Astrocyte of the cerebellum (primary cell): ENCODE measurements at regions not wholly inside any gene's neighbourhood (a gene's known extent, or its start where the extent isn't known, plus 50 kb on each side); places are given as distances from the start of the nearest gene placed in this dataset.

ENCODE experiments used
- DNase-seq: peaks from one replicate; pipeline ENCODE4 v3.0.0-alpha.2; 2011; ENCODE audit warnings: low read depth
- H3K4me3 ChIP-seq: 2 replicates; pipeline ENCODE4 v1.5.1; 2011; ENCODE audit warnings: mild to moderate bottlenecking, low read depth, low read length, moderate library complexity
- in situ Hi-C: cut with HindIII; loops from 2 replicates; pipeline ENCODE4 v1.10.0; 2017; ENCODE audit warnings: low sequenced_read_pairs
- TF ChIP-seq, protein P1 (sequence below): IDR thresholded peaks from 2 replicates; pipeline ENCODE4 v1.5.1; 2012; ENCODE audit warnings: low read length, low read depth, moderate library complexity, mild to moderate bottlenecking; ENCODE audit errors: missing control alignments

DNA sequence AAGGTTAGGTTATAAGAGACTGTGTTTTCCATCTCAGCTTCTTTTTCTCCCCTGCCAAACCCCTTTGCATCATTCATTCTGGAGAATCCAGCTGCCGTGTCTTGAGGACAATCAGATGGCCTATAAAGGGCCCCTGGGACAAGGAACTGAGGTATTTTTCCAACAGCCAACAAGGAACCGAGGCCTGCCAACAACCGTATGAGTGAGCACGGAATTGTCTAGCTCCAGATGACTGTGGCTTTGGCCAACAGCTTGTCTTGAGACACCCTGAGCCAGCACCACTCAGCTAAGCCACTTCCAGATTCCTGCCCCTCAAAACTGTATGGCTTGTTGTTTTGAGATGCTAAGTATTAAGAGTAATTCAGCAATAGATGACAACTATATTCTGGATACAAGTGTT is 433.7 kb upstream of the HSF2 start:
- H3K4me3 ChIP-seq = no peak overlapping the region
- no peak for DNase-seq
- in situ Hi-C loops = no loop called here
- TF ChIP-seq, protein P1, sequence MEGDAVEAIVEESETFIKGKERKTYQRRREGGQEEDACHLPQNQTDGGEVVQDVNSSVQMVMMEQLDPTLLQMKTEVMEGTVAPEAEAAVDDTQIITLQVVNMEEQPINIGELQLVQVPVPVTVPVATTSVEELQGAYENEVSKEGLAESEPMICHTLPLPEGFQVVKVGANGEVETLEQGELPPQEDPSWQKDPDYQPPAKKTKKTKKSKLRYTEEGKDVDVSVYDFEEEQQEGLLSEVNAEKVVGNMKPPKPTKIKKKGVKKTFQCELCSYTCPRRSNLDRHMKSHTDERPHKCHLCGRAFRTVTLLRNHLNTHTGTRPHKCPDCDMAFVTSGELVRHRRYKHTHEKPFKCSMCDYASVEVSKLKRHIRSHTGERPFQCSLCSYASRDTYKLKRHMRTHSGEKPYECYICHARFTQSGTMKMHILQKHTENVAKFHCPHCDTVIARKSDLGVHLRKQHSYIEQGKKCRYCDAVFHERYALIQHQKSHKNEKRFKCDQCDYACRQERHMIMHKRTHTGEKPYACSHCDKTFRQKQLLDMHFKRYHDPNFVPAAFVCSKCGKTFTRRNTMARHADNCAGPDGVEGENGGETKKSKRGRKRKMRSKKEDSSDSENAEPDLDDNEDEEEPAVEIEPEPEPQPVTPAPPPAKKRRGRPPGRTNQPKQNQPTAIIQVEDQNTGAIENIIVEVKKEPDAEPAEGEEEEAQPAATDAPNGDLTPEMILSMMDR = no peak

DNA sequence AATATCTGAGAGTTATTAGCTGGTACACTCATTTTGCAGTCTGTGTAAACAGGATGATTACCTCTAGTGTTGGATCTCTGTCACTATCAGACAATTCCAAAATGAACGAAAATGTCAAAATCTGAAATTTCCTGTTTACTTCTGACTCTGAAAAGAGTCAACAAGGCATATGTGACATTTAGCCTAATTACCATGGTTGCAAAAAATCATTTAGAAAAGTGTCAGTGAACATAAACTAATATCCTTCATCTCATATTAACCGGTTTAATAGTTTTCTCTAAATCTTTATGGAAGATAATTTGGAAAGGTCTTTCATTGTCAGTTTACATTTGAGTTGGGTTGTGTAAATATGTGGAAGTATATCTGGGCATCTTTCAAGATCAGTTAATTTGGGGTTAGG is 431.8 kb upstream of the HSF2 start:
- in situ Hi-C loops = no loop called here
- no peak for DNase-seq
- no peak overlapping the region for H3K4me3 ChIP-seq
- TF ChIP-seq, protein P1 = no peak

DNA sequence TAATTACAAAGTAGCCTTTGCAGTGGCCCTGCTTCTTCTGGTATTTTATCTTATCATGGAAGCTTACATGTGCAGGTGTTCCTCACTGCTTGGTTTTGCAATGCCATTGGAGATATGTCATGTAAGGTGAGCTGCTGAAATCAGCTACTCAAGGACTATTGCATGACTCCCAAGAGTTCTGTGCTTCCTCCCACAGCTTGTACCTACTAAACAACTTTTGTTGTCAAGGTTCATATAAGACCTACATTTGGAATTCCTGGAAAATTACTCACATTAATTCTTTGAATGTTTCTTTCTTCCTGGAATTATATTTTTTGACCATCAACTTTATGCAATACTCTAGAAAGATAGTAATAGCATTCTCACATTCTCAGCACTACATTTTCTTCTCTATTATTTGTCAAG is 427.5 kb upstream of the HSF2 start:
- TF ChIP-seq, protein P1 = no peak
- no peak for DNase-seq
- no peak overlapping the region for H3K4me3 ChIP-seq
- in situ Hi-C loops = no loop called here

DNA sequence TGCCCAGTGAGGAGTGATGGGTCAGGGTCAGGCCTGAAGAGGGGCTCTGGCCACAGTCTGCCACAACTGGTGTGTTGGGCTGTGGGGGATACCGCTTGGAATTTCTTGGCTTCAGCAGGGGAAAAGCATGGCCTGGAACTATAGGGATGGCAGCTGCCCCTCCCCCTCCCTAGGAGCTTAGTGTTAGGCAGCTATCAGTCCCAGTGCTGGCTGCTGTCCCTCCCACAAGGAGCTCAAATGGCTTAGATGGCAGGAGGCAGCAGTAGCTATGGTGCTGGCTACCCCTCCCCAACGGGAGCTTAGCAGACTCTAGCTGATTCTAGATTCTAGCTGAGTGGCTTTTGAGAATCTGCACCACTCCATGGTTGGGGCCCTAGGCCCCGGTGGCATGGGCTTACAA is 414.5 kb upstream of the HSF2 start:
- DNase-seq = no peak
- H3K4me3 ChIP-seq = no peak overlapping the region
- TF ChIP-seq, protein P1 = no peak
- in situ Hi-C loops = no loop called here

GRCh38 chr6:121993362-121993761 is 406.1 kb upstream of the HSF2 start:
- H3K4me3 ChIP-seq = no peak overlapping the region
- DNase-seq = no peak
- in situ Hi-C loops = no loop called here
- TF ChIP-seq, protein P1 = no peak

GRCh38 chr6:121994919-121995318 is 404.5 kb upstream of the HSF2 start:
- in situ Hi-C loops = no loop called here
- TF ChIP-seq, protein P1 = no peak
- no peak overlapping the region for H3K4me3 ChIP-seq
- no peak for DNase-seq

- DNase-seq = no peak
- no peak overlapping the region for H3K4me3 ChIP-seq
- TF ChIP-seq, protein P1 = no peak
- in situ Hi-C loops = no loop called here
These were observed 400.8 kb upstream of the HSF2 start for GRCh38 chr6:121998631-121999030.
